Neural cell (in vitro differentiated cells): ENCODE measurements at regions not wholly inside any gene's neighbourhood (a gene's known extent, or its start where the extent isn't known, plus 50 kb on each side); places are given as distances from the start of the nearest gene placed in this dataset.

Experiments used
- H2AFZ ChIP-seq: fragments of 200-600, 300-800 bp; sonication (generic), shearing (Covaris generic); 2 replicates; pipeline ENCODE4 v1.6.0; 2014; ENCODE audit warnings: low read depth, mild to moderate bottlenecking, antibody characterized with exemption, low read length, moderate library complexity
- H3F3A ChIP-seq: fragments of 200-600 bp; shearing (Covaris generic); 2 replicates; pipeline ENCODE4 v1.6.1; 2016; ENCODE audit warnings: mild to moderate bottlenecking, moderate library complexity, mixed read lengths, antibody characterized with exemption, low read length; ENCODE audit not compliant: insufficient read depth, poor library complexity, severe bottlenecking
- H3K27ac ChIP-seq: fragments of 200-600, 300-800 bp; sonication (generic), shearing (Covaris generic); 2 replicates; pipeline ENCODE4 v1.5.1; 2014; ENCODE audit warnings: mild to moderate bottlenecking, low read length, moderate library complexity
- H3K27me3 ChIP-seq: fragments of 300-800, 200-600 bp; sonication (generic), shearing (Covaris generic); 2 replicates; pipeline ENCODE4 v1.6.0; 2014; ENCODE audit warnings: mild to moderate bottlenecking, low read depth, low read length, moderate library complexity; ENCODE audit not compliant: insufficient read depth
- H3K36me3 ChIP-seq: fragments of 300-800, 200-600 bp; sonication (generic), shearing (Covaris generic); 2 replicates; pipeline ENCODE4 v1.5.1; 2014; ENCODE audit warnings: mild to moderate bottlenecking, antibody characterized with exemption, low read length, moderate library complexity; ENCODE audit not compliant: insufficient read depth
- H3K4me2 ChIP-seq: fragments of 300-800, 200-600 bp; sonication (generic), shearing (Covaris generic); 2 replicates; pipeline ENCODE4 v1.6.0; 2014; ENCODE audit warnings: mild to moderate bottlenecking, low read length
- H3K4me3 ChIP-seq: fragments of 300-800, 200-600 bp; sonication (generic), shearing (Covaris generic); 2 replicates; pipeline ENCODE4 v1.5.1; 2014; ENCODE audit warnings: mild to moderate bottlenecking, low read length, moderate library complexity
- H3K79me2 ChIP-seq: fragments of 200-600 bp; shearing (Covaris generic); replicated peaks from 2 replicates; pipeline ENCODE4 v1.6.0; 2014; ENCODE audit warnings: mild to moderate bottlenecking, low read length, moderate library complexity; ENCODE audit not compliant: insufficient read depth
- H3K9ac ChIP-seq: fragments of 300-800, 200-600 bp; sonication (generic), shearing (Covaris generic); 2 replicates; pipeline ENCODE4 v1.6.1; 2016; ENCODE audit warnings: mild to moderate bottlenecking, low read length, mixed read lengths
- H3K9me2 ChIP-seq: fragments of 200-600 bp; shearing (Covaris generic); 2 replicates; pipeline ENCODE4 v1.6.1; 2016; ENCODE audit warnings: mild to moderate bottlenecking, low read length, mixed read lengths; ENCODE audit not compliant: insufficient read depth
- H3K9me3 ChIP-seq: fragments of 200-600, 300-800 bp; sonication (generic), shearing (Covaris generic); 2 replicates; pipeline ENCODE4 v1.6.1; 2016; ENCODE audit warnings: mild to moderate bottlenecking, mixed run types, low read length, moderate library complexity, mixed read lengths
- H4K20me1 ChIP-seq: fragments of 200-600 bp; shearing (Covaris generic); 2 replicates; pipeline ENCODE4 v1.6.1; 2016; ENCODE audit warnings: mild to moderate bottlenecking, mixed run types; ENCODE audit not compliant: insufficient read depth
- EP300 ChIP-seq: fragments of 450-650 bp; conservative IDR thresholded peaks from 2 replicates; pipeline ENCODE4 v1.6.1; 2014; ENCODE audit warnings: antibody characterized with exemption, mild to moderate bottlenecking, moderate library complexity; ENCODE audit not compliant: poor library complexity, severe bottlenecking
- EZH2 ChIP-seq: fragments of 200-600, 300-800 bp; shearing (Covaris generic), sonication (generic); IDR thresholded peaks from 2 replicates; pipeline ENCODE4 v1.6.1; 2014; ENCODE audit warnings: antibody characterized with exemption, low read length, borderline replicate concordance, mild to moderate bottlenecking; ENCODE audit not compliant: insufficient read depth, poor library complexity, severe bottlenecking
- MXI1 ChIP-seq: fragments of 450-650 bp; conservative IDR thresholded peaks from 2 replicates; pipeline ENCODE4 v1.6.1; 2014; ENCODE audit warnings: antibody characterized with exemption, mild to moderate bottlenecking; ENCODE audit not compliant: poor library complexity, severe bottlenecking
- POLR2AphosphoS5 ChIP-seq: IDR thresholded peaks from 2 replicates; pipeline ENCODE4 v1.6.1; 2012
- RAD21 ChIP-seq: fragments of 450-650 bp; conservative IDR thresholded peaks from 2 replicates; pipeline ENCODE4 v1.6.1; 2014; ENCODE audit warnings: antibody characterized with exemption, mild to moderate bottlenecking, moderate library complexity
- SMC3 ChIP-seq: fragments of 450-650 bp; conservative IDR thresholded peaks from 2 replicates; pipeline ENCODE4 v1.6.1; 2014; ENCODE audit warnings: antibody characterized with exemption, mild to moderate bottlenecking, moderate library complexity; ENCODE audit not compliant: poor library complexity
- TAF1 ChIP-seq: IDR thresholded peaks from 2 replicates; pipeline ENCODE4 v1.6.1; 2012; ENCODE audit warnings: low read depth
- TF ChIP-seq, protein P1 (sequence below): fragments of 450-650 bp; IDR thresholded peaks from 2 replicates; pipeline ENCODE4 v1.5.1; 2014; ENCODE audit warnings: antibody characterized with exemption, mild to moderate bottlenecking, moderate library complexity; ENCODE audit not compliant: poor library complexity, severe bottlenecking
- TF ChIP-seq, protein P2 (sequence below): IDR thresholded peaks from 2 replicates; pipeline ENCODE4 v1.6.1; 2012; ENCODE audit warnings: borderline replicate concordance

DNA sequence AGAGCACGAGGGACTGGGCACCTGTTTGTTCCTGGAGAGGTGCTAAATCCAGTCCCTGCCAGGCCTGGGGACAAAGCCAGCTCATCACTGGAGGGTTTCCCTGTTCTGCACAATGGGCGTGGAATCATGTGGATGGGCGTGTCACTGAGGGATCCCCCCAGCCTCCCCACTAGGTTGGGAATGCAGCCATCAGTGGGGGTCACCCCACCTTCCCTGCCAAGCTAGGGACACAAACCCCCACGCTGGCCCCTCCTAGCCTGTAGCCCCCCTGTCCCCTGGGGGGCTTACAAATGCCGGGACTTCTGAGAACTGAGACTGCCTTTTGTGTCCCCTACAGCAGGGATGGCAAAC is 61.9 kb downstream of the NSMCE3 start:
- Histone ChIP-seq H3K27ac (no peak overlapping the region), H3K4me2 (no peak overlapping the region), H3K36me3 (no peaks in the 10 kb centered on the region), H3K9me3 (peaks cover 3% of the 10 kb centered on the region), H3F3A (no peaks in the 10 kb centered on the region), H3K79me2 (no peaks in the 10 kb centered on the region), H2AFZ (no peak overlapping the region), H3K9me2 (no peaks in the 10 kb centered on the region), H3K27me3 (no peaks in the 10 kb centered on the region), H4K20me1 (no peaks in the 10 kb centered on the region), H3K4me3 (no peak overlapping the region), H3K9ac (no peak overlapping the region)
- no peak for TF ChIP-seq MXI1
- TF ChIP-seq, protein P1, sequence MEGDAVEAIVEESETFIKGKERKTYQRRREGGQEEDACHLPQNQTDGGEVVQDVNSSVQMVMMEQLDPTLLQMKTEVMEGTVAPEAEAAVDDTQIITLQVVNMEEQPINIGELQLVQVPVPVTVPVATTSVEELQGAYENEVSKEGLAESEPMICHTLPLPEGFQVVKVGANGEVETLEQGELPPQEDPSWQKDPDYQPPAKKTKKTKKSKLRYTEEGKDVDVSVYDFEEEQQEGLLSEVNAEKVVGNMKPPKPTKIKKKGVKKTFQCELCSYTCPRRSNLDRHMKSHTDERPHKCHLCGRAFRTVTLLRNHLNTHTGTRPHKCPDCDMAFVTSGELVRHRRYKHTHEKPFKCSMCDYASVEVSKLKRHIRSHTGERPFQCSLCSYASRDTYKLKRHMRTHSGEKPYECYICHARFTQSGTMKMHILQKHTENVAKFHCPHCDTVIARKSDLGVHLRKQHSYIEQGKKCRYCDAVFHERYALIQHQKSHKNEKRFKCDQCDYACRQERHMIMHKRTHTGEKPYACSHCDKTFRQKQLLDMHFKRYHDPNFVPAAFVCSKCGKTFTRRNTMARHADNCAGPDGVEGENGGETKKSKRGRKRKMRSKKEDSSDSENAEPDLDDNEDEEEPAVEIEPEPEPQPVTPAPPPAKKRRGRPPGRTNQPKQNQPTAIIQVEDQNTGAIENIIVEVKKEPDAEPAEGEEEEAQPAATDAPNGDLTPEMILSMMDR, result no peak
- TF ChIP-seq EZH2, result no peak
- TF ChIP-seq TAF1, result no peak
- no peak for TF ChIP-seq RAD21
- no peak for TF ChIP-seq SMC3

DNA sequence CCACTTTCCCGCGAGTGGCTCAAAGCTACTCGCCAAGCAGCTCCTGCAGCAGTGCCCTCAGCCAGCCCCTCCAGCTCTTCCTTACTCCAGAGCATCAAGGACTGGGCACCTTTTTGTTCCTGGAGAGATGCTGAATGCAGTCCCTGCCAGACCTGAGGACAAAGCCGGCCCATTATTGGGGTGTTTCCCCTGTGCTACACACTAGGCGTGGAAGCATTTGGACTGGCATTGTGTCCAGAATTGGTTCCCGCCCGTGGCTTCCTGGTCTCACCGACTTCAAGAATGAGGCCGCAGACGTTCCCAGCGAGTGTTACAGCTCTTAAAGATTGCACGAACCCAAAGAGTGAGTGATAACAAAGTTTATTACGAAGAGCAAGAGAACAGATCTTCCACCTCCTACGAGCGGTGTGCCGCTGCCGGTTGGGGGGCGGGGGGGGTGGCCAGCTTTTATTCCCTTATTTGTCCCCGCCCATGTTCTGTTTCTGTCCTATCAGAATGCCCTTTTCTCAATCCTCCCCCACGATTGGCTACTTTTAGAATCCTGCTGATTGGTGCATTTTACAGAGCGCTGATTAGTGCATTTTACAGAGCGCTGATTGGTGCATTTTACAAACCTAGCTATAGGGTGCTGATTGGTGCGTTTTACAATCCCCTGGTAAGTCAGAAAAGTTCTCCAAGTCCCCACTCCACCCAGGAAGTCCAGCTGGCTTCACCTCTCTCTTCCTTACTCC is 62.4 kb downstream of the NSMCE3 start:
- no peaks in the 10 kb centered on the region for H3K27me3 ChIP-seq
- TF ChIP-seq EZH2 (no peak), RAD21 (no peak), MXI1 (no peak)
- no peak overlapping the region for H2AFZ ChIP-seq
- no peaks in the 10 kb centered on the region for H4K20me1 ChIP-seq
- H3K9me3 ChIP-seq, result peaks cover 3% of the 10 kb centered on the region
- H3K36me3 ChIP-seq, result no peaks in the 10 kb centered on the region
- no peaks in the 10 kb centered on the region for H3F3A ChIP-seq
- no peak overlapping the region for H3K9ac ChIP-seq
- H3K9me2 ChIP-seq, result no peaks in the 10 kb centered on the region
- H3K4me2 ChIP-seq, result no peak overlapping the region
- no peak overlapping the region for H3K4me3 ChIP-seq
- H3K79me2 ChIP-seq, result no peaks in the 10 kb centered on the region
- H3K27ac ChIP-seq, result no peak overlapping the region

DNA sequence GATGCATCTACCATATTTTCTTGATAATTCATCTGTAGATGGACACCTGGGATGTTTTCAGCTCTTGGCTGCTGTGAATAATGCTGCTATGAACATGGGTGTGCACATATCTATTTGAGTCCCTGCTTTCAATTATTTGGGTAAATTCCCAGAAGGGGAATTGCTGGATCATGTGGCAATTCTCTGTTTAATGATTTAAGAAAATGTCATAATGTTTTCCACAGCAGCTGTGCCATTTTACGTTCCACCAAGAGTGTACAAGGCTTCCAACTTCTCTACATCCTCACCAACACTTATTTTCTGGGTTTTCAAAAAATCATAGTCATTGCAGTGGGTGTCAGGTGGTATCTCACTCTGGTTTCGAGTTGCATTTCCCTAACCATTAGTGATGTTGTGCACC is 64.4 kb downstream of the NSMCE3 start:
- no peak overlapping the region for H2AFZ ChIP-seq
- no peak overlapping the region for H3K4me3 ChIP-seq
- H3K9ac ChIP-seq, result no peak overlapping the region
- no peaks in the 10 kb centered on the region for H3K9me2 ChIP-seq
- TF ChIP-seq, protein P2, sequence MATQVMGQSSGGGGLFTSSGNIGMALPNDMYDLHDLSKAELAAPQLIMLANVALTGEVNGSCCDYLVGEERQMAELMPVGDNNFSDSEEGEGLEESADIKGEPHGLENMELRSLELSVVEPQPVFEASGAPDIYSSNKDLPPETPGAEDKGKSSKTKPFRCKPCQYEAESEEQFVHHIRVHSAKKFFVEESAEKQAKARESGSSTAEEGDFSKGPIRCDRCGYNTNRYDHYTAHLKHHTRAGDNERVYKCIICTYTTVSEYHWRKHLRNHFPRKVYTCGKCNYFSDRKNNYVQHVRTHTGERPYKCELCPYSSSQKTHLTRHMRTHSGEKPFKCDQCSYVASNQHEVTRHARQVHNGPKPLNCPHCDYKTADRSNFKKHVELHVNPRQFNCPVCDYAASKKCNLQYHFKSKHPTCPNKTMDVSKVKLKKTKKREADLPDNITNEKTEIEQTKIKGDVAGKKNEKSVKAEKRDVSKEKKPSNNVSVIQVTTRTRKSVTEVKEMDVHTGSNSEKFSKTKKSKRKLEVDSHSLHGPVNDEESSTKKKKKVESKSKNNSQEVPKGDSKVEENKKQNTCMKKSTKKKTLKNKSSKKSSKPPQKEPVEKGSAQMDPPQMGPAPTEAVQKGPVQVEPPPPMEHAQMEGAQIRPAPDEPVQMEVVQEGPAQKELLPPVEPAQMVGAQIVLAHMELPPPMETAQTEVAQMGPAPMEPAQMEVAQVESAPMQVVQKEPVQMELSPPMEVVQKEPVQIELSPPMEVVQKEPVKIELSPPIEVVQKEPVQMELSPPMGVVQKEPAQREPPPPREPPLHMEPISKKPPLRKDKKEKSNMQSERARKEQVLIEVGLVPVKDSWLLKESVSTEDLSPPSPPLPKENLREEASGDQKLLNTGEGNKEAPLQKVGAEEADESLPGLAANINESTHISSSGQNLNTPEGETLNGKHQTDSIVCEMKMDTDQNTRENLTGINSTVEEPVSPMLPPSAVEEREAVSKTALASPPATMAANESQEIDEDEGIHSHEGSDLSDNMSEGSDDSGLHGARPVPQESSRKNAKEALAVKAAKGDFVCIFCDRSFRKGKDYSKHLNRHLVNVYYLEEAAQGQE, result no peak
- TF ChIP-seq EZH2, result no peak
- no peak for TF ChIP-seq EP300
- TF ChIP-seq TAF1, result no peak
- TF ChIP-seq RAD21, result no peak
- TF ChIP-seq, protein P1, result no peak
- TF ChIP-seq MXI1, result no peak
- TF ChIP-seq SMC3, result no peak
- TF ChIP-seq POLR2AphosphoS5, result no peak
- no peak overlapping the region for H3K27ac ChIP-seq
- no peaks in the 10 kb centered on the region for H4K20me1 ChIP-seq
- no peaks in the 10 kb centered on the region for H3K27me3 ChIP-seq
- H3K79me2 ChIP-seq, result no peaks in the 10 kb centered on the region
- H3K9me3 ChIP-seq, result peaks cover under 1% of the 10 kb centered on the region
- no peaks in the 10 kb centered on the region for H3K36me3 ChIP-seq
- no peaks in the 10 kb centered on the region for H3F3A ChIP-seq
- no peak overlapping the region for H3K4me2 ChIP-seq
